ENCODE measurements at regions not wholly inside any gene's neighbourhood (a gene's known extent, or its start where the extent isn't known, plus 50 kb on each side); places are given as distances from the start of the nearest gene placed in this dataset.

DNA sequence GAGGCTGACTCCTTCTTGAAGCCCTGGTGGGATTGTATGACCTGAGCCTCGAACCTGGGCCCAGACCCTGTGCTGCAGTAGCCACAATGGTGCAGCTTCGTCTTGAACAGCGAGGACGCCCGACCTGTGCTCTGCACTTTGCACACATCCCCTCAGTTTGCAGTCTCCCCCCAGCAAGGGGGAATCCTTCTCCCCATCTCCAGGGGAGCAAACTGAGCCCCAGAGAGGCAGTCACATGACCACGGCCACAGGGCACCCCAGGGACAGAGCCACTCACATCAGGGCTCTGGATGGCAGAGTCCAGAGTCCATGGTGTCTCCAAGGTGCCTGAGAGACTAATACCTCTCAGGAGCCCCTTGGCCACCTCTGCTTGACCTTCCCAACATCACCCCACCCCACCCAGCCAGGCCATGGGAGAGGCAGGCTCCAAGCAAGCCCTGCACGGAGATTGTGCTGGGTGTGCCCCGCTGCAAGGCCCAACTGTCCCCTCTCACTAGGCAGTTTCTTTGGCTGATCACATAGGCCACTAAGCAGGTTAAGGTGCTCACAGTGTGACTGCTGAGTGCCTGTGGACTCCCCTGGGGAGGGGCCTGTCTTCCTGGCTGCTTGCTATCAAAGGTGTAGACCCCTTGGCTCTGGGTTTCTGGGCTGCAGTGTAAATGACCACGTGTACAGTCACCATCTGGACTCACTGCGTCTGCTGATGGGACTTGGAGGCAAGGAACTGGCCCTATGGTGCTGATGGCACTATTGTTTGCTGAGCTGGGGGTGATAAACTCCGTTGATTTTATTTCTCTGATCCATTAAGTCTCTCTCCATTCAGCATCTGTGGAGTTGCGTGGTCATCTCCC lies 398.1 kb downstream of the MATN1 start:
- DNase-seq, result no peak

DNA sequence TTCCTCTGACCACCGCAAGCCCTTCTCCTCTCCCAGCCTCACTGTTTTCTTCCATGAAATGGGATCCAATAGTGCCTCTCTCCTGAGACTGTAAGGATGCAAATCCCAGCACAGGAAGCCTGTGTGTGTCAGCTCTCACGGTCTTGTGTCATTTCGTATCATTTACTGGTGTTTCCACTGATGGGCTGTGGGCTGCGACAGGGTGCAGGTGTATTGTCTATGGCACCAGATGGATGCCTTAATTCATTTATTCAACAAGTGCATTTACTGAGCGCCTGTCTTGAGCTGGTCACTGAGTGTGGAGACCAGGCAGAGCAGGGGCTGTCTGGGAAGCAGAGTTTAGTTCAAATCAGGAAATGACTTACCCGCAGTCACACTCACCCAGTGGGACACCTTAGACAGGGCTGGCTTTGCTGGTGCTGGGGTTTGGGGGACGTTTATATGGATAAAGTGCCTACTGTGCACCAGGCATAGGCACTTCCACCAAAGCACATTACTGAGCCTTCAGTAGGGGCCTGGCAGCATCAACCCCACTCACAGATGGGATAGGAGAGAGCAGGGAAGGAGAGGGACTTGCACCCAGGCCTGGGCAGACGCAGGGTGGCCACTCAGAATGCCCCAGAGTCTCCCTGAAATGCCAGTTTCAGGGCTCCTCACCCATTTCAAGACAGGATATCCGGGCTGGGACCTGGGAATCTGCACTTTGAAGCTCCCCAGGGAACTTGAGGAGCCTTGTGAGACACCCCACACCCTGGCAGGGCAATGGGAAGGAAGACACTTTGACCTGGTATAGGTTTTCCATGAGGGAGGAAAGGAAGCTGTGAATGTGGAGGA lies 398.9 kb downstream of the MATN1 start:
- no peak for DNase-seq

DNA sequence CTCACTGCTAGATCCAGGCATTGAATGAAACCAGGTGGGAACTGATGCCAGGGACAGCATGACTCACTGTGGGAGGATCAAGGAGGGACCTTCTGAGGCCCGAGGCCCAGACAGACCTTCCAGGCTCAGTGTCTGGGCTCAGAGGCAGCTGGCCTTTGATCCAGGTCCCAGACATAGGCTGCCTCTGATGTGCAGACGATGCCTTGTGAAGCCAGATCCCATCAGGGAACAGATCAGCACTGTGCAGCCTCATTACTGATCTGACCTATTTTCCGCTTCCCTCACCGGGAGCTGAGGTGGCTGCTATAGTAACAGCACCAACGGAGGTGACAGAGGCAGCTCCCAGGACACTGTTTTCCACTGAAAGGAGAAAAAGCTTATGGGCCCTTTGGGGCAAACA lies 399.5 kb downstream of the MATN1 start:
- DNase-seq, result no peak

DNA sequence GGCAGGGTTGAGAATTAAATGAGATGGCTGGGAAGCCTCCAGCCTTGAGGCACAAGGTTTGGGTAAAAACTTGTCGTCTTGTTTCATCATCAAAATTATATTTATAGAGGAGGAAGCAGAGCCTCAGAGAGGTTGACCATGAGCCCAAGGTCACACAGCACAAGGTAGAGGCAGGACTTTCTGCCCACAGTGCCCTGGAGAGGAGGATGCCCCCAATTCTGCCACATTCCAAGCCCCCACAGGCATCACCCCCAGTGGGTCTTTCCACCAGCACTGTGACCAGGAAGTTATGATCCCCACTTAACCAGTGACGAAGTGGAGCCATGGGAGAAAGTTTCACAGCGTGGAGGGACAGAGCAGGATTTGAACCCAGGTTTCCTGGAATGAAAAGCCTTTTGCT lies 400.0 kb downstream of the MATN1 start:
- no peak for DNase-seq

DNA sequence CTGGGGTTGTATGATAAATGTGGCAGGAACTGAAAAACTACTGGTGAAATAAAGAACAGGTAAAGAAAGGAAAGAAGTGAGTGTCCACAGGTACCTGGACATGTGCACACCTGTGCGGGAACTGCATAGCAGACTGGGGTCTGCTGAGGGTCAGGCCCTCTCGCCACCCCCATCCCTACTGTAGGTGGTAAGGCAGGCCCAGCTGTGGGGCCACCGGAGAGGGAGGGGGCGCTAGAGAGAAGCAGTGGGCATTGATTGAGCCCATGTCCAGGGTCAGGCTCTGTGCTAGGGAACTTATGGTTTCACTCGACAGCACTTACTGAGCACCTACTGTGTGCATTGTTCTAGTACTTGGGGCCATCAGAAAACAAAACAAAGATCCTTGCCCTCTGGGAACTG lies 400.5 kb downstream of the MATN1 start:
- DNase-seq, result no peak

DNA sequence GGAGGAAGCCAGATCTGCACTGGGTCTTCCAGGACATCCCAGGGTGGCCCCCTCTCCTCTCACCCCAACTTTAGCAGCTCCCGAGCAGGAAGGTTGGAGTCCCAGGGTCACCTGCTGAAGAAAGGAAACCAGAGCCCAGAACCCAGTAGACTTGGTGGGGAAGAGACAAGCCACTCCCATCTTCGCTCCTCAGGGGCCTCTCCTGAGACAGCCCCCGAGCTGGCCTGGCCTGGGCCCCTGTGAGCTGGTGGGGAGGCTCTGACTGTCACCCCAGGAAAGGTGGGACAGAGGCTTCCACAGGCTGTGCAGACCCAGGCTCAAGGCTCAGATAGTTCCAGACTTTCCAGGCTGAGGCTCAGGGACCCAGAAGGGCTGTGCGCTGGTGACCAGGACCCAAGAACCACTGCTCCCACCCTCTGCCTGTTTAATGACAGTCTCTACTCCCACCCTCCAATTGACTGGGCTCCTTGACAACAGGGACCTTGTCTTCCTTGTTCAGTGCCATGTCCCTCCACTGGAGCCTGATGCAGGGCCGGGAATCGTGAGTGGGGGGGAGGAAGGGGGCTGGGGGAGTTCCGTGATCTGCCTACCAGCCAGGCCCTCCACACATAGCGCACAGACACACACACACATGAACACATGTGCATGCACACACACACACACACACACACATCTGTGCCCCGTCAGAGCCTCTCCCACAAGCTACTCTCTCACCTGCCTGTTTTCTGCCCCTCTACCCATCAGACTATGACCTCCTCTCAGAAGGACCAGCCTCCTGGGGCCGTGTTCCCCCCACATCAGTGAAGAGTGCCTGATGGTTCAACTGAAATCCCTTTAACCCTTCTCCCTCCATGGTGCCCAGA lies 401.2 kb downstream of the MATN1 start:
- DNase-seq, result no peak

DNA sequence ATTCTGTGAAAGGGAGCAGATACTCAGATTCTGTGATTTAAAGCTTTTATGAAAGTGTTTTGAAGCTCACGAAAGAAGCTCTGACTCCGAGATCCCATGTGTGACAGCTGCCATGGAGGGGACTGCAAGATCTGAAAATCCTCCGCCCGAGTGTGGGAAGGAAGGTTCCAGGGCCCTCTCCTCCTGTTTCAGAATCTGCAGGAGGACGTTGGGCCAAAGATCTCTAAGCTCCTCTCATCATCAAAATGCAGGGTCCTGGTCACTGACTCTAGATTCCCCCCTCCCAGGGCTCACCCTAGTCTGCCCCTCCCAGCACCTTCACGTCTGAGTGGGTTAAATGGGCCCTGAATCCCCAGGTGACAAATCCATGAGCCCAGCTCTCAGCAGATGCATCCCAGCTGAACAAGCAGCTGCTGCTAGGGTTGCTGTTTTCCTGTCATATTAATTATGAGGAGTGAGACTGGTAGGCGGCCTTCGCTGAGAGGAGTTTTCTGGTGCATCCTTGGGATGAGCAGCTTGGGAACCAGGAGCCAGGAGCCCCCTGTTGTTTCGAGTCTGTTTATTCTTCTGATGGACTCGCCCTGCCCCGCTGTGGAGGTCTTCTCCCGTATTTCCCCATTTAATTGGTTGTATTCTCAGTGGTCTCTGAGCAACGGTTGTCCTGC lies 402.0 kb downstream of the MATN1 start:
- DNase-seq, result no peak

DNA sequence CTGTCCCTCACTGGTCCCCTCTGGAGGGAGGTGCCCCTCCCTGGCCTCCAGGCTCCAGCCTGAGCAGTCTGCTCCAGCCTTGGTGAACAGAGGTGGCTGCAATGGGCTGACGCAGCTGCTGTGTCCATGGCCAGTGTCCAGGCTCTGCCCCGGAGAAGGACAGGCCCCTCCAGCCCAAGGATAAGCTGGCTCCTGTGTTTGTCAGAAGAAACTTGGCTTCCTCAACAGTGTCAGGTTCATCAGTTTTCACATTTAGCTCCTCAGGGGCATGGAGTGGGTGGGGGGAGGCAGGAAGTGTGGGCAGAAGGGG lies 402.8 kb downstream of the MATN1 start:
- no peak for DNase-seq

DNA sequence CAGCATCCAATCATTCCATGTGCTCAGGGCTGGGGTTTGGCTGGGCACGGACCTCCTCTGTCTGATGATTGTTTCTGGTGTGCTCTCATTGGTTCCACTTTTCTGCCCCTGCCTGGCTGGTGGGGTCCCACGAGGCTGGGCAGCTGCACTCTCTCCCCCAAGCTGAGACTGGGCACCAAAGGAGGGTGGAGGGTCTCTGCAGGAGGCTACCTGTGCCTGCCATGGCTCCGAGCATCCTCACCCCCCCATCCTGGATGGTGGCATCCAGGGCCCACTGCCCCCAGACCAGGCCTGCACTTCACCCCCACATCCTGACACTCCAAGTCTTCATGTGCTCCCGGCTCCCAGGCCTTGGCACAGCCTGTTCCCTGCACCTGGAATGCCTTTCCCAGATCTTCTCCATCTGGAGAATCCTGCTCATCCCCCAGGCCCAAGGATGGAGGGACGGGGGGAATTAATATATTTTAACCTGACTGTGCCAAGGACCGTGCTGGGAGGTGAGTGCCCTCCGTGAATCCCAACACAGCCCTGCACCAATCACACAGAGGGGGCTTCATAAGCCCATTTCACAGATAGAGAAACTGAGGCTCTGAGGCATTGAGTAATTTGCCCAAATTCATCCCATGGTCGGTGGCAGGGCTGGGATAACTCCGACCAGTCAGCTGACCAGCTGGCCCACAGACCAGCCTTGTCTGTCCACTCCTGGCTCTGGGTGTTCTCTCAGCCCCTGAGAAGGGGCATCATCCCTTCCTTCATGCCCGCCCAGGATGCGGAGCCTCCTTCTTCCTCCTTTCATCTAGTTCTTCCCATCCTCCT lies 403.4 kb downstream of the MATN1 start:
- DNase-seq, result no peak

DNA sequence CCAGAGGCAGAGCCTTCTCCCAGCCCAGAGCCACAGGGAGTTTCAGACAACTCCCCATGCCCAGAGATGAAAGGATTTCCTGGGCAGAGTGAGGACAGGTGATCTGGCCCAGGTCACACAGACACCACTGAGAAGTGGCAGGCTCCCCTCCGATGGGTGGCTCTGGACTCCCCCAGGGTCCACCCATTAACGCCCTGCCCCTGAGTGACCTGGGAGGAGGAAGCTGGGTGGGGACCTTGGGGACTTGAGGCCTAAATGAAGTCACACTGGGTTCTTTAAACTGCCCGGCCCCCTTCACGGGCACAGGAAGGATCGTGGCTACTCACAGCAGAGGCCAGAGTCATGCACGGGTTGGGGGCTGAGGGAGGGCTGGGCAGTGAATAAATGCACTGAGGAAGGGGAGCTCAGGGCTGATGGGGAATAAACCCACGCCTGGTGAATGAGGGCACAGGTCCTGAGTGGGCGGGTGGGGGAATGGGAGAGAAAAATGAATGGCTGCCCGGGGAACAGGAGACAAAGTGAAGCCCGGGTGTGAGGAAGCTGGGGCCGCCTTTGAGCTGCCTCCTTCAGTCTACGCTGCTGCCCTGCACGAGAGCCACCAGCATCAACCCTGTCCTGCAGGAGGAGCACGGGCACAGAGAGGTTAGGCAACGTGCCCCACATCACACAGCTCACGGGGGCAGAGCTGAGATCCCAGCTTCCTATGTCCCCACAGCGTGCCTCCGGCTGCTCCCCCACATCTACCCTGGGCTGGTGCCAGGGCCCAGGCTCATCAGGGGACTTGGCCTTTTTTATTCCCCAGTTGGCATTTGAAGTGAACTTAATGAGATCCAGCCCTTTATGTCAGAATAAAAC lies 404.3 kb downstream of the MATN1 start:
- no peak for DNase-seq

DNA sequence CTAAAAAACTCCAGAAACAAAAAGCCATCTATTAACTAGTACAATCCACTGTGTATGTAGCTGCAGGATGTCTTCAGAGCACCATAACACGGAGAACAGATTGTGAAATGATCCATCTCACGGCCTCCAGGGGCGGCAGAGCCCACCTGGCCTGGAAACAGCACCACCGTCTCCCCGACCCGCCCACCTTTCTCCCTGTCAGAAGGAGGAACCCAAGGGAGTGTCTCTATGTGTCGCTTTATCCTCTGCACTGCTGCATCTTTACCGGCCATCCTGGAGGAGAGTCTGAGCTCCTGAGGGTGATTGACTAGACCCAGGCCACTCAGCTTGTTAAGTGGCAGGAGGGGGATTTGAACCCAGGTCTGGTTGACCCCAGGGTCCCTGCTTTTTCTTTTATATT lies 405.0 kb downstream of the MATN1 start:
- no peak for DNase-seq

DNA sequence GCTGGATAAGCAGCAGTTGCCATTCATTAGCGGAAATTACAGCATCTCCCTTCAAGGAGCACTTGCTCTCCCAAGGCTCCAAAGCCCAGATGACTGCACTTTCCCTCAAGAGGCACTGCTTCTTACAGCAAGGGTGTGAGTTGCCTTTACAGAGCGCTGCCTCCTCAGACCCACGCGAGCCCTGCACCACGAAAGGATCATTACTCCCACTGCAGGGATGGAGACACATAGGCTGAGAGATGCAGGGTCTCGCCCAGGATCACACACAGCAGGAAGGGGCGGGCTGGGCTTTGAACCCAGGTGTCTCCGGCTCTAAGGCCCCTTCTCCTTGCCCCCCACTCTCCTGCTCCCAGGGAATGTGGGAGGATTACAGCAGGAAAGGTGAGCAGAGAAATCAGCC lies 405.5 kb downstream of the MATN1 start:
- DNase-seq, result no peak

DNA sequence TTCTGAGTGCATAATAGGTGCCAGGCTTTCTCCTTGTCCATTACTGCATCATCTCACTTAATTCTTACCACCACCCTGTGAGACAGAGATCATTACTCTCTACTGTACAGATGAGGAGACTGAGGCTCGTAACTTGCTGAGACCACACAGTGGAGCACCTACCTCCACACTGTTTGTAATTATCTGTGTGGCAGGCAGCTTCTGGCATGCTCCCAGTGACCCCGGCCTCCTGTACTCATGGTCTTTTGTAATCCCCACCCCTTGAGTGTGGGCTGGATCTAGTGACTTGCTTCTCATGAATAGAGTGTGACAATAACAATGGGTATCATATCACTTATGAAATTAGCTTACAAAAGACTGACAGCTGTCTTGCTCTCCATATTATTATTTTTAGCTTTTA lies 407.3 kb downstream of the MATN1 start:
- no peak for DNase-seq

DNA sequence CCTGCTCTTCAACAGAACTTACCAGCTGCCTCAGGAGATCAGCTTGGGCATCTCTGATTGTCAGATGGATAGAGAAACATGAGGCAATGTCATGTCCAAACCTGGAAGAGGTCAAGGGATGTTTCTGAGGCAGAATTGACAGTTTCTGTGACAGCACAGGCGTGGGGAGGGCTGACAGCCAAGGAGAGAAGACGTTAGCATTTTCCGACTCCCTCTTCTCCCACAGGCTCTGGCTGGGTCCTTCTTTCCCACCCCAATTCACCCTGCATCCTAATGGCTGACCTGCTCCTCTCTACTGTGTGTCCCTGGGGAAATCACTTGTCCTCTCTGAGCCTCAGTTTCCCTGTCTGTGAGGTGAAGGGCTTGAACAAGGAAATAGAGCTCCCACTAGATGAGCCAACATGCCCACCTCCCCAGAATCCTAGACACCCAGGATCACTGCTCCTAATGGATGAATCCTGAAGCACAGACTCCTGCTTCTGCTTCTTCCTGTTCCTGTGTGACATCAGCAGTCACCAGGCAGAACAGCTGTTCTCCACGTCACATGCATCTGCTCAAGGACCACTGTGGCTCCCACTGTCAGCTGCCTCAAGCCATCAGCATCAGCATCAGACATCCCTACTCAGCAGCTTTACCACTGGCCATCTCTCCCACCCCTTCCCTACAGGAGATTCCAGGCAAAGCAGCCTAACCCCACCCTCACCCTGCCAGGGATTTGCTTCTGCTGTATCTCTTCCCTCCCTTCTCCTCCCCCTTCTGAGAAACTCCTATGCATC lies 408.0 kb downstream of the MATN1 start:
- no peak for DNase-seq

DNA sequence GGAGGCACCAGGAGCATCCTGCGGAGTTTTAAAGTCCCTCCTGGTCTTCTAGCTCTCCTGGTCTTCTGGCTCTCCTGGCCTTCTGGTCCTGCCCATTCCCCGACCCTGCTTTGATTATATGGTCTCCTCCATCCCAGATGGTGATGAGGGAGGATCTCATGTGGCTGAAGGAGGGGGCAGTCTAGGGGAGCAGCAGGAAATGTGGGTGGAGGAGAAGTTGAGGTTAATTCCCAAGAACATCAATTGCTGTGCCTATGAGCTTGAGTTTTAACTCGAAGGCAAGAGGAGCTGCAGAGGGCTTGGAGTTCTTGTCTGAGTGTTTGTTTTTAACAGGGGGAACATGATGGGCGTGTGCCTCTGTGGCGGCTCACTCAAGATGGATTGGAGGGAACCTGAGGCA lies 408.8 kb downstream of the MATN1 start:
- DNase-seq, result no peak

DNA sequence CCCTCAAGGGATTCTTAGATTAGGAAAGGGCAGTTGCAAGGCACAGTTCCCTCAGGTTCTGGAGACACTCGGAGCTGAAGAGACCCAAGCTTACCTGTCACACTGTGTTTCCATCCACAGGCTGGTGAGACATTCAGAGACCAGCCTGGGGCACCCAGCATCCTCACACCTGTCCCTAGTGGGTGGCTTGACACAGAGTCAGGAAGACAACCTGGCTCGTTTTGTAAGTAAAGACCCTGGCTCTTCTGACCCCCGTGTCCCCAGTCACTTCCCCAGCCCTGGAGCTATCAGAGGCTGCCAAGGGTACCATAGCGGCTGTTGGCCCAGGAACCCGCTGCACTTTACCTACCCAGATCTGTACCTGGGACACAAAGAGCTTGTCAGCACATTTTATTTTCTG lies 409.8 kb downstream of the MATN1 start:
- no peak for DNase-seq

DNA sequence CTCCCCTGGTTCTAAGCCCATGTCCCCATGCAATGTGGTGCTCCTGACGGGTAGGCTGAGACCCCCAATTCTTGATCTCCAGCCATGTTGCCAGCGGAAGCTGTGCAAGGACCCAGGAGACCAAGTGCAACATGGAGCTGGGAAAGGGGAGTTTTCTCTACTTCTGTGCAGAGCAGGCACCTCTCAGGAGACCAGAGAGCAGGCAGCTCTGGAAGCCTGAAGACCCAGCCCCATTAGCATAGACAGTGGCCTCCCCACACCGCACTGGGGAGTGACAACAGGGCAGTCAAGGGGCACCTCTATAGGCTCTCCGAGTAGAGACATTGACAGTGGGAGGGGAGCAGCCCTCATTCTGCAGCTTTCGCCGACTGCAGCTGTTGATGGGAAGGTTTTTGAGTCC lies 410.2 kb downstream of the MATN1 start:
- no peak for DNase-seq

DNA sequence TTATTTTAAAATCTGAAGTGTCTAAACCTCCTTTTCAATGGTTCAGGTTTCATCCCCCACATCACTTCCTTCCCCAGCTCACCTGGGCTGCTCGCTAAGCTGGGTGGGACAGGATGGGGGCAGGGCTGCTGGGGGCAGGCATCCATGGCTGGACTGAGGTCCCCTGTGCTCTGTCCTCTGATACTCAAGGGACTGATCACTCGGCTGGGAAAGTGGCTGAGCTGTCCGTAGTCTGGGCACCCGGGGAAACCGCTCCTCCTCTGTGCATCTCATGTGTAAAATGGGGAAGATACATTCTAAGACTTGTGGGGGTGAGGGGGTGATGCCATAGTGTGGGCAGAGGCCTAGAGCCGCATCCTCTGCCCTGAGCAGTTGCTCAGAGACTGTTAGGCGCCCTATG lies 411.2 kb downstream of the MATN1 start:
- no peak for DNase-seq

DNA sequence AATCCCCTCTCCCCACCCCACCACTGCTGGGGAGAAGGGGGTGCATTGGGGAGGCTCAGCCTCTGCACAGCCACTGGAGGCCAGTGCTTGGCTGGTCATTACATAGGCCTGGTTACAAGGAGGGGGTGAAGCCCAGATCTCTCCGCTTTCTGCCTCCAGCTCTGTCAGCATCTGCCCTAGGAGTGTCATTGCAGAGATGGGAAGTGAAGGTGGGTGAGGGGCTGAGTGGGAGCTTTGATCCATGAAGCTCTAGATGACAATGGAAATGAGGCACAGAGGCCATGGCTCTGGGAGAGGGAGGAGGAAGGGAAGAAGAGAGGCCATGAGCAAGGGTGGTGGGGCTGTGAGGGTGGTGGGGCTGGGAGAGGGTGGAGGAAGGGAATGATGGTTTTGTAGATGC lies 411.6 kb downstream of the MATN1 start:
- no peak for DNase-seq
